Stimulated activated CD8-positive, alpha-beta memory T cell treated with anti-CD3 and anti-CD28 coated beads, Interleukin-12 subunit alpha, Interleukin-12 subunit beta, amount 100 ng/mL, for 24 hours (primary cell): ENCODE measurements at regions not wholly inside any gene's neighbourhood (a gene's known extent, or its start where the extent isn't known, plus 50 kb on each side); places are given as distances from the start of the nearest gene placed in this dataset.

Source experiments
- DNase-seq: peaks from one replicate; pipeline ENCODE4 v3.0.0-alpha.2; 2020; ENCODE audit errors: extremely low read depth

DNA sequence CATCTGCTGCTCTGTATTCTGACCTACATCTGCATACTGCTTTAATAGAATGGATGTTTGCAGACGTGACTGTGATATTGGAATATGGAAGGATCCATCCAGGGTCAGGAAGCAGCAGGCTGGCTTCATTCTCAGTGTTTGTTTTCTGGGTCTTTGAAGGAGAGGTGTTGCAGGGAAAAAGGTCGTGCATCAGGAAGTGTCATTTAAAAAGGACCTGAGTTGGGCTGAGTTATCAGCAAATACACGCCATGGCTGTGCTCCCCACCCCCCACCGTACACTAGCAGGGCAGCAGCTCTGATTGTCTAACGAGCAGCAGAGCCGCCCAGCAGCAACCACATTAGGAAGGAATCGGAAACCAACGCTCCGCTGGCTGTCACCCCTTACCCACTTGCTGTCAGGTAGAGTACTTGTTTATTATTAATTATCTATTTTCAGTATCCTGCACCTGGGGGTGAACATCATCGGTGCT lies 63.1 kb upstream of the STEAP1B start:
- no peak for DNase-seq

DNA sequence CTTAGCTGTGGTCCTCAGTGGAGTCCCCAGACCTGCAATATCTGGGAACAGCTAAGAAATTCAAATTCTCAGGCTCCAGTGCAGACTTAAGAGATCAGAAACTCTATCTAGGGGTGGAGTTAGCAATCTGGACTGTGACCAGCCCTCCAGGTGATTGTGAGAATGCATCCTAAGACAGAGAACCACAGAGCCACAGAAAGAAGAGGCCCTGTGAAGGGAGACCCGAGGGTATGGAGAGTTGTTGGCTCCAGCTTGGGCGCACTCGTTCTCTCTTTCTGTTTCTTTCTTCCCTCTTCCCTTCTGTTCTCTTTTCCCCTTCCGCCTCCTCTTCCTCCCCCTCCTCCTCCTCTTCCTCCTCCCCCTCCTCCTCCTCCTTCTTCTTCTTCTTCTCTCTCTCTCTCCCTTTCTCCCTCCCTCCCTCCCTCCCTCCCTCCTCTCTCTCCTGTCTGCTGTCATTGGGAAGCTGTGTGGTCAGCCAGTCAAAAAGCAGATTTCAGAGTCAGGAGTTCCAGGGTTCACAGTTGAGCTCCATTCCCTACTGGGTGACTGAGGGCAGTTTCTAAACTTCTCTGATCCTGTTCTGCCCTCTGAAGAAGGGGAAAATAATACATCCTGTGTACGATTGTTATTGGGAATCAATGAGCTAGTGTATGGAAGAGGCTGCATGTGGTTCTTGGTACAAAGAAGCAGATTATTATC lies 62.1 kb upstream of the STEAP1B start:
- no peak for DNase-seq

DNA sequence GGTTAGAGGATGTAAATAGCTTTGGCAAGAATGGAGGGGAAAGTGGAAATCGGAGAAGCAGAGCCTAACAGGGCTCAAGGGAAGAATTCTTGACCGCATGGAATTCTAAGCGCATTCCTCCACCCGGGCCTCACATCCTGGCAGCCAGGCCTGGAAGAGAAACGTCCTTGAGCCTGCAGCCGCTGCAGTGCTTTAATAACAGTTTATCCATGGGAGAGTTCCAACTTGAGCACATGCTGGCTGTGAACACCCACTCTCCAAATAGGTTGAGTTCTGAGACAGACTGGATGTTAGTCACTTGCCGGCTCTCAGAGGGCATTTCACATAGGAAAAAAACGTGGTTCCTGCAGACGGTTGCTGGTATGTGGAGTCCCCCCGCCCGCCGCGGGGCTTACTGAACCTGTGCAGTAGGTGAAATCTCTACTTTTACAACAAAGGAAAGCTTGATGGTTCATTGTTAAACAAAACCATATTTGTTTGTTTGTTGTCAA lies 61.4 kb upstream of the STEAP1B start:
- DNase-seq: no peak

DNA sequence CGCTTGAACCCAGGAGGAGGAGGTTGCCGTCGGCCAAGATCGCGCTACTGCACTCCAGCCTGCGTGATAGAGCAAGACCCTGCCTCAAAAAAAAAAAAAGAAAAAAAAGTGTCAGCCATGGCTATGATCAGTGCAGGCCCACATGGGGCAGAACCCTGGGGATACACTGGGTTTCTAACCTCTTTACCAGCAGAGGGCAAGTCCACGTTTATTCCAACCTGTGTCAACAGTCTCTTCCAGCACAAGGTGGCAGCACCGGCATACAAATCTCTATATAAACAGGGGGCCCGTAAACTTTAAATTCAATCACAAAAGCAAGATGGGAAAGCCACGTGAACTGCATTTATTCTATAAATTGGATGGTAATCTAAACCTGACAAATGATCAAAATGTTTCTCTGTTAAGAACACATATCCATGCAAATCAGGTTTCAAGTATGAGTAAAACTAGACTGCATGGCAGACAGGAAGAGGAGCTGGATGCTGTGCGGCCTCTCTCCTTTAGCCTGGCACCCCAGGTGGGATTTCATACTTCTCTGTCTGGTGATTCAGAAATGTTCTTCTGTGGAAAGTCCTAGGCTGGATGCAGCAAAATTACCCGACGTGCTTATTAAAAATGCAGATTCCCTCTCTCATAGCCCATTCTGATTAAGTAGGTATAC lies 60.0 kb upstream of the STEAP1B start:
- peak; percentile 24 for DNase-seq

DNA sequence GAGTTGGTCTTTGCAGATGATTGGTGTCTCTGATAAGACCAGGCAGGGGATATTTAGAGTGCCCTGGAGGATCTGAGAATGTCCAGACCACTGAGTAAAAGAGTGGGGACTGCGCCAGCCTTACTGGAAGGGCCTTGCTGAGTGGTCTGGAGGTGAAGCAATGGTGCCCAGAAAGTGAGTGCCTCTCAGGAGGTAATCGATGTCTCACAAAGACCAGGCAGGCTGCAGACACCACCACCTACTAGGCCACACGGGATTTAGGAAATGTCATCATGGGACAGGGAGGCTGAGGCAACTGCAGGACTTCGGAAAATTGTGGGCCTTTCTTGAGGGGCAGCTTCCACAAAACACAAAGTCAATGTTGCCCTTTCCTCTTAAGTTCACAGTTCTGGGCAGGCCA lies 57.2 kb upstream of the STEAP1B start:
- no peak for DNase-seq

DNA sequence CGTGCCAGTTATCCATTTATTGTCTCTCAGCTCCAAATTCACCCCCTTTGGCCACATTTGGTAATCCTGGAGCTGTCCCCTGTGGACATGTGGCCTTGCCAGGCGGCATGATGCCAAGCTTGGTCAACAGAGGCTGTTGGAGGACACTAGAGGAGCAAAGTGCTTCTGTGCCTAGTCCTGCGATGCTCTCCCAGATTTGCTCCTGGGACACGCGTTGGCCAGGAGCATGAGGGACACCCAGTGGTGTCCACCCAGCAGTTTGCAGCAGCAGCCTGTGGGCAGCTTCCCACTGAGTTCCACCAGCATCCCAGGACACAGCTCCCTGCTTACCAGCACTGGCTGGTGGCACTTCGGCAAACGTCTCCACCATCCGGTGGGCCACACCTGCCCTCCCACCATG lies 55.5 kb upstream of the STEAP1B start:
- DNase-seq: no peak

DNA sequence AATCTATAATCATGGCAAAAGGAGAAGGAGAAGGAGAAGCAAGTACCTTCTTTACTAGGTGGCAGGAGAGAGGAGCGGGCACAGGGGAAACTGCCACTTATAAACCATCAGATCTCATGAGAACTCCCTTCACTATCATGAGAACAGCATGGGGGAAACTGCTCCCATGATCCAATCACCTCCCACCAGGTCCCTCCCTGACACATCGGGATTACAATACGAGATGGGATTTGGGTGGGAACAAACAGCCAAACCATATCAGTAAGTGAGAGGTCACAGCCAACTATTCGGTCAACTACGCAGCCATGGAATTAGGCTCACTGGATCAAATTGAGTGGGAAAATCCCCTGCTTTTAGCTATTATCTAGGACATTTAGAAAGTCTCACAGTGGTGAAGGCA lies 54.2 kb upstream of the STEAP1B start:
- no peak for DNase-seq

DNA sequence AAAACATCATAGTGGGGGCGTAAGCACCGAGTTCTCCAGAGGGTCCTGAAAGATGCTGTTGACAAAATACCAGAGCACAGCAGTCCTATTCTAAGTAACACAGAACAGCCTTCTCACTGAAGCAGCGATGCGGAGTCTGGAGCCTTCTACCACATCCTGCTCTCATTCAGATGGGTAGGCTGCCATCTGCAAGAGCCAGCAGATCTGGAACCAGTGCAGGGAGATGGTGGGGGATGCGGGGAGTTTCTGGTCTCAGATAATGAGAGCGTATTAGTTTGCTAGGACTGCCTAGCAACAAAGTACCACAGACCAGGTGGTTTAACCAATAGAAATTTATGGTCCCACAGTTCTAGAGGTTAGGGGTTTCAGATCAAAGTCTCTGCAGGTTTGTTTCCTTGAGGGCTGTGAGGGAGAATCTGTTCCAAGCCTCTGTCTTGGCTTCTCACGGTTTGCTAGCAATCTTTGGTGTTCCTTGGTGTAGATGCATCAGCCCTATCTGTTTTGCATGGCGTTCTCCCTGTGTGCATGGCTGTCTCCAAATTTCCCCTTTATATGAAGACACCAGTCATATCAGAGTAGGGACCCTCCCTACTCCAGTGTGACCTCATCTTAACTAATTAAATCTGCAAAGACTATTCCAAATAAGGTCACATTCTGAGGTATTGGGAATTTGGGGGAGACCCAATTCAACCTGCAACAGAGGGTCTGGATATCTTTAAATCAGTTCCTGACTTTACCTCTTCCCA lies 52.0 kb upstream of the STEAP1B start:
- no peak for DNase-seq

DNA sequence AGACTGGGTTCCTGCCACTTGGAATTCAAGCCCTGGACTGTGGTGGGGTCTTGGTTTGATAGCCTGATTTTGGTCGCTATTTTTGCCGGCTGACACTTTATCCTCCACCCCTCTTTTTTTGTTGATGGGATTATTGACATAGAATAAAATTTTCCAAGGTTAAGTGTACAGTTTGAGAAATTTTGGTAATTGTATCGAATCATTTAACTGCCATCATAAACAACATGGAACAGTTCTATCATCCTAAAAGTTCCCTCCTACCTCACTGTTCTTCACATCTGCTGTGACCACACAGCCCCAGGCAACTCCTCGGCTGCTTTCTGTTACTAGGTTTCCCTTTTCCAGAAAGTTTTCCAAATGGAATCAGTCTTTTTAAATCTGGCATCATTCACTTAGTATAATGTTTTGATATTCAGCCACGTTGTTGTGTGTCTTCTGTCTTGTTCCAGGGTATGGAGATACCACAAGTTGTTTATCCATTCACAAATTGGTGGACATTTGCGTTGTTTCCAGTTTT lies 50.6 kb upstream of the STEAP1B start:
- DNase-seq: no peak

DNA sequence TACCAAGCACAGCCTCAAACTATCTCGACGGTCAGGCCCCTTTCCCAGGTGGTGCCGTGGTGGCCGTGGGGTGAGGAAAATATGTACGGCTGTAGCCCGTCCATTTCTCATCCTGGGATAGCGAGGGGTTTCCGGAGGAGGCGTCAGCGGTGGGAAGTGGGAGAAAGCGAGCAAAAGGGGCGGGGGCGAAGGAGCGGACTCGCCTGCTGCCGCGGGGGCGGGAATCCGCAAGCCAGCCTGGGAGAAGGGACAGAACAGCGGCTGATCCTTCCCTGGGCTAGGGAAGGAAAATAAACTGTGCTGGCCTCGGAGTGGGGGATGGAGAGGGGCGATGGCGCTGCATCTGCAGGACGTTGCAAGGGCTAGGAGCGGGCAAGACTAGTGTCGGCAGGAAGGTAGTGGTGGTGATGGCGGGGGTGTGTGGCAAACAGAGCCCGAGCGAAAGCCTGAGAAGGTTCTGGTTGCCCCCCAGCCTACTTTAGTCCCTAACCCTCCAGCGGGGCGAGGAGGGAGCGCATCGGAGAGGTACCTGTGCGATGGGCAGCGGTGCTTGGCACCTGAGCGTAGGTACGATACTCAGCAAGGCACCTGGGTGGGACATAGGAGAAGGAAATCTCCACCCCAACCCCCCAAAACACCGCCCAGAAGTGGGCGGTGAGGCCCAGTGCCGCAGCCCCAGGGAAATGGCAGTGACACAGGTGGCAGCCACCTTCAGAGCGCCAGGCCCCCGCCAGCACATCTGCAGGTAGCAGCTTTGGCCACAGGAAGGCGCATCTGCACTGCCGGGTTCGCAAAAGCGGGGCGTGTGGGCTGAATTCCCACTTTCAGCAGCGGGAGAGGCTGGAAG lies 49.9 kb upstream of the STEAP1B start:
- no peak for DNase-seq
